Ascending aorta (tissue), 2 donors: ENCODE measurements at regions not wholly inside any gene's neighbourhood (a gene's known extent, or its start where the extent isn't known, plus 50 kb on each side); places are given as distances from the start of the nearest gene placed in this dataset.

Experiments used
- DNase-seq, 2 donors: peaks; one replicate each; pipeline ENCODE4 v3.0.0-alpha.2; 2019; ENCODE audit warnings: low spot score in 2 of 2
- H3K27ac ChIP-seq, 2 donors: fragments of 200-600 bp; sonication (generic); one replicate each; pipeline ENCODE4 v1.5.1; 2016 to 2017; ENCODE audit warnings: mild to moderate bottlenecking in 1 of 2
- H3K27me3 ChIP-seq: fragments of 200-600 bp; sonication (generic); one replicate; pipeline ENCODE4 v1.5.1; 2017
- H3K36me3 ChIP-seq, 2 donors: fragments of 200-600 bp; sonication (generic); one replicate each; pipeline ENCODE4 v1.5.1; 2016
- H3K4me1 ChIP-seq, 2 donors: fragments of 200-600 bp; sonication (generic); one replicate each; pipeline ENCODE4 v1.5.1; 2016 to 2017; ENCODE audit warnings: mild to moderate bottlenecking in 1 of 2
- H3K4me3 ChIP-seq, 2 donors: fragments of 200-600 bp; sonication (generic); one replicate each; pipeline ENCODE4 v1.5.1; 2016 to 2017; ENCODE audit warnings: mild to moderate bottlenecking in 1 of 2
- H3K9me3 ChIP-seq, 2 donors: fragments of 200-600 bp; sonication (generic); one replicate each; pipeline ENCODE4 v1.5.1; 2016
- CTCF ChIP-seq, 3 experiments: fragments of 200-600 bp in 2 of 3; fragments of 450-650 bp in 1 of 3; sonication (generic) in 2 of 3; IDR thresholded peaks; one replicate each; pipeline ENCODE4 v1.5.1; 2016 to 2019; ENCODE audit warnings: antibody characterized with exemption in 3 of 3, mild to moderate bottlenecking in 1 of 3, moderate library complexity in 1 of 3
- intact Hi-C: fragments of 100-400 bp; cut with DNase I; formaldehyde crosslinking; loops from one replicate; pipeline ENCODE4 v1.15.1; 2023

- Histone ChIP-seq H3K27ac (no peak overlapping the region), H3K4me3 (no peak overlapping the region), H3K27me3 (no peaks in the 10 kb centered on the region), H3K4me1 (no peaks in the 10 kb centered on the region), H3K9me3 (no peaks in the 10 kb centered on the region), H3K36me3 (no peaks in the 10 kb centered on the region)
- TF ChIP-seq CTCF (IDR thresholded peaks at IDR 0.05) = no peak
- intact Hi-C loops = no loop called here
- no peak for DNase-seq
These were observed 479.4 kb downstream of the ARL4A start for GRCh38 chr7:13166801-13167200.

GRCh38 chr7:13169356-13169755 is 481.9 kb downstream of the ARL4A start:
- H3K36me3 ChIP-seq = no peaks in the 10 kb centered on the region
- no peak overlapping the region for H3K27ac ChIP-seq
- no peak overlapping the region for H3K4me3 ChIP-seq
- H3K9me3 ChIP-seq = no peaks in the 10 kb centered on the region
- no peaks in the 10 kb centered on the region for H3K4me1 ChIP-seq
- DNase-seq = no peak
- no peaks in the 10 kb centered on the region for H3K27me3 ChIP-seq
- no peak for TF ChIP-seq CTCF (IDR thresholded peaks at IDR 0.05)
- intact Hi-C loops = no loop called here

- Histone ChIP-seq H3K4me3 (no peak overlapping the region), H3K27me3 (no peaks in the 10 kb centered on the region), H3K4me1 (no peaks in the 10 kb centered on the region), H3K9me3 (no peaks in the 10 kb centered on the region), H3K27ac (no peak overlapping the region), H3K36me3 (no peaks in the 10 kb centered on the region)
- no peak for TF ChIP-seq CTCF (IDR thresholded peaks at IDR 0.05)
- intact Hi-C loops = no loop called here
- no peak for DNase-seq
These were observed 487.6 kb downstream of the ARL4A start for GRCh38 chr7:13174991-13175390.

GRCh38 chr7:13179011-13179582 is 491.7 kb downstream of the ARL4A start:
- H3K4me3 ChIP-seq = no peak overlapping the region
- intact Hi-C loops = no loop called here
- no peak for TF ChIP-seq CTCF (IDR thresholded peaks at IDR 0.05)
- no peak for DNase-seq
- no peaks in the 10 kb centered on the region for H3K27me3 ChIP-seq
- H3K36me3 ChIP-seq = no peaks in the 10 kb centered on the region
- no peaks in the 10 kb centered on the region for H3K4me1 ChIP-seq
- H3K9me3 ChIP-seq = no peaks in the 10 kb centered on the region
- H3K27ac ChIP-seq = no peak overlapping the region

GRCh38 chr7:13179775-13180523 is 492.5 kb downstream of the ARL4A start:
- no peak for TF ChIP-seq CTCF (IDR thresholded peaks at IDR 0.05)
- H3K4me3 ChIP-seq = no peak overlapping the region
- no peaks in the 10 kb centered on the region for H3K4me1 ChIP-seq
- no peaks in the 10 kb centered on the region for H3K36me3 ChIP-seq
- intact Hi-C loops = no loop called here
- H3K27ac ChIP-seq = no peak overlapping the region
- no peaks in the 10 kb centered on the region for H3K9me3 ChIP-seq
- no peak for DNase-seq
- no peaks in the 10 kb centered on the region for H3K27me3 ChIP-seq
